ENCODE measurements at regions not wholly inside any gene's neighbourhood (a gene's known extent, or its start where the extent isn't known, plus 50 kb on each side); places are given as distances from the start of the nearest gene placed in this dataset.

DNA sequence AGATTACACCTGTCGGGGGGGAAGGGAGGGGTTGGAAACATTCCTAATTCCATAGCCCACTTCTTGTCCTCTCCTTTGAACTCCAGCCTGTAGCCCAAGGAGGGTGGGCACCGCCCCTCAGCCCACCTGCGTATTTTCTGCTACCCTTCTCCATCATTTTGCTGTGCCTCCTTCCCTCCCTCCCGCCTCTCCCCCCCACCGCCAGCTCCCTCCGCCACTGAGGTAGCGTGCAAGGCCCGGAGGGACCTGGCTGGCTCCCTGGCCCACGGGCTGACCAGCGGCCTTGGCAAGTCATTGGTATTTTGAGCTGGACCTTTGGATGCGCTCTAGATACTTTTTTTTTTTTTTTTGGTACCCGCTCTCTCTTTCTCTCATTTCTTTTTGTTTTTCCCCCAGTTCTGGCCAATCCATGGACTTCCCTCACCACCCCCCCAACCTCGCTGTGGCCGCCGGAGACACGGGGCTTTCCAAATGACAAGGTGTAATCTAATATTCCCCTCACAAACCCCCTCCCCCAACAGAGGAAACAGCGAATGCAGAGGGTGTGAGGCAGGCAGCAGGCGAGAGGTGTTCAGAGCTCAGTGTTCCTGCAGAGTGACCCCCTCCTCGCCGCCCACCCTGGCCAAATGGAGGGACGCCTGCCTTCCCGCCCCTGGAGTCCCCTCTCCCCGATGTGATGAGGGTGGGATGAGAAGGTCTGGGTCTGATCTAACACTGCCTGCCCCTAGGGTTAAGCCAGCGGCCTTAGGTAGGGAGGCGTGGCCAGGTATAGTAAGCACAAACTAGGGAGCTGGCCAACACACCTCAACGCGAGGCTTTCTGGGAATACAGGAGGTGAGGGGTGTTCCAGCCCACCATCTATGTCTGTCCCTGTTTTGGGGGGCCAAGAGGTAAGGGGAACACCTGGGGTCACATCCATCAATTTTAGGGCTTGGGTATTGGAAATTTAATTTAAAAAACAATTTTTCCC is 89.2 kb downstream of the PTPRS start:
- TF ChIP-seq, protein P1, sequence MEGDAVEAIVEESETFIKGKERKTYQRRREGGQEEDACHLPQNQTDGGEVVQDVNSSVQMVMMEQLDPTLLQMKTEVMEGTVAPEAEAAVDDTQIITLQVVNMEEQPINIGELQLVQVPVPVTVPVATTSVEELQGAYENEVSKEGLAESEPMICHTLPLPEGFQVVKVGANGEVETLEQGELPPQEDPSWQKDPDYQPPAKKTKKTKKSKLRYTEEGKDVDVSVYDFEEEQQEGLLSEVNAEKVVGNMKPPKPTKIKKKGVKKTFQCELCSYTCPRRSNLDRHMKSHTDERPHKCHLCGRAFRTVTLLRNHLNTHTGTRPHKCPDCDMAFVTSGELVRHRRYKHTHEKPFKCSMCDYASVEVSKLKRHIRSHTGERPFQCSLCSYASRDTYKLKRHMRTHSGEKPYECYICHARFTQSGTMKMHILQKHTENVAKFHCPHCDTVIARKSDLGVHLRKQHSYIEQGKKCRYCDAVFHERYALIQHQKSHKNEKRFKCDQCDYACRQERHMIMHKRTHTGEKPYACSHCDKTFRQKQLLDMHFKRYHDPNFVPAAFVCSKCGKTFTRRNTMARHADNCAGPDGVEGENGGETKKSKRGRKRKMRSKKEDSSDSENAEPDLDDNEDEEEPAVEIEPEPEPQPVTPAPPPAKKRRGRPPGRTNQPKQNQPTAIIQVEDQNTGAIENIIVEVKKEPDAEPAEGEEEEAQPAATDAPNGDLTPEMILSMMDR (IDR thresholded peaks at IDR 0.05), result no peak
- no peak for TF ChIP-seq POLR2A (IDR thresholded peaks at IDR 0.05)

All from ovary (tissue), 3 donors.